MCF 10A (cell line): ENCODE measurements at regions not wholly inside any gene's neighbourhood (a gene's known extent, or its start where the extent isn't known, plus 50 kb on each side); places are given as distances from the start of the nearest gene placed in this dataset.
A peak's percentile ranks its signal among the peaks of the same experiment; 100 is the strongest.
"Not testable (repeated sequence)": the region's sequence is repeated elsewhere in the genome, so short reads cannot be mapped to it uniquely, and the experiment has no call there.

Experiments used
- BruUV-seq: library from RNA; stranded (reverse); fragments of 400-500 nt; replicated peaks from 2 replicates; lab custom pipeline; 2021; lab: Mats Ljungman, UMichigan
- CTCF ChIA-PET: fragments of 300-600 bp; sonication (Branson Sonifier 250); formaldehyde crosslinking; extraction: SDS; loops from one replicate; lab custom pipeline; 2021; ENCODE audit warnings: antibody characterized with exemption, inconsistent platforms; lab: Yijun Ruan, JAX
- POLR2A ChIA-PET: fragments of 300-600, 350-650 bp; sonication (Branson Sonifier 250); formaldehyde crosslinking; extraction: SDS; loops from one replicate; lab custom pipeline; 2020; ENCODE audit warnings: antibody characterized with exemption, inconsistent platforms; lab: Yijun Ruan, JAX
- DNase-seq: peaks from one replicate; pipeline ENCODE4 v3.0.0-alpha.2; 2018; ENCODE audit not compliant: unreplicated experiment
- H3K27ac Mint-ChIP-seq: one replicate; pipeline ENCODE4 v1.8.0; 2022; ENCODE audit warnings: mild to moderate bottlenecking, low read depth, mixed read lengths; ENCODE audit not compliant: unreplicated experiment
- H3K27me3 Mint-ChIP-seq: one replicate; pipeline ENCODE4 v1.8.0; 2022; ENCODE audit warnings: mixed read lengths; ENCODE audit not compliant: insufficient read depth, unreplicated experiment
- H3K36me3 Mint-ChIP-seq: one replicate; pipeline ENCODE4 v1.8.0; 2022; ENCODE audit warnings: mild to moderate bottlenecking, moderate library complexity, mixed read lengths; ENCODE audit not compliant: insufficient read depth, unreplicated experiment
- H3K4me1 Mint-ChIP-seq: one replicate; pipeline ENCODE4 v1.8.0; 2022; ENCODE audit warnings: mixed read lengths; ENCODE audit not compliant: insufficient read depth, unreplicated experiment
- H3K4me3 Mint-ChIP-seq: one replicate; pipeline ENCODE4 v1.8.0; 2022; ENCODE audit warnings: mild to moderate bottlenecking, moderate library complexity, mixed read lengths; ENCODE audit not compliant: unreplicated experiment
- H3K9me3 Mint-ChIP-seq: one replicate; pipeline ENCODE4 v1.8.0; 2022; ENCODE audit warnings: mixed read lengths; ENCODE audit not compliant: unreplicated experiment
- intact Hi-C: fragments of 100-400 bp; cut with micrococcal nuclease; formaldehyde crosslinking; loops from 2 replicates; pipeline ENCODE4 v1.14.1; 2022
- TF ChIP-seq, protein P1 (sequence below): fragments of 200-600 bp; IDR thresholded peaks from one replicate; pipeline ENCODE4 v1.8.0; 2022; ENCODE audit warnings: antibody characterized with exemption, mild to moderate bottlenecking; ENCODE audit not compliant: unreplicated experiment

DNA sequence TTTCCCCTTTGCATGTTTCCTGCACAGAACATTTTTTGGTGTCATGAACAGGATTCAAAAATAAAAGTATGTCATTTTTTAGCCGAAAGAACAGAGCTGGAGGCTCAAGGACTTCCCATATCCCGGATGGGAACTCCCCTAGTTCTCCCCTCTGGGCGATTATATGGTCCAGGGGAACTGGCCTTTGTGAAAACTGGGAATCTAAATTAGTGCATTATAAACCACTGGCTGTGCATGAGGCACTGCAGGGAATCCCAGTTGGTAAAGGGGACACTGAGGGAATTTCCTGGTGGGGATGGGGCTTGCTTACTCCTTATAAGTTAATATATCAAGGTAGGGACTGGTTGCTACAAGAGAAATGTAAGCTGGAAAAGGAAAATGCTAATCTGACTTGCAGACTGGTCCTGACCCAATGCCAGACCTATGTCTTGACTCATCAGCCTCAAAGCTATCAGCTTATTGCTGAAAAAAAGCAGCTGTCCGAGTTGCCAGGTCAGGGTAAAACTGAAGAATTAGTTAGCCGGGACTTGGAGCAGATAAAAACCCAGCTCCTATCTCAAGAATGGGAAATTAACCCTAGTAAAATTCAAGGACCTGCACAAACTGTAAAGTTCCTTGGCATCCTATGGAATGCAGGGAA is 122.6 kb downstream of the FCRL5 start:
- H3K4me1 Mint-ChIP-seq: peaks cover 12% of the 10 kb centered on the region
- no peaks in the 10 kb centered on the region for H3K27me3 Mint-ChIP-seq
- no peak overlapping the region for H3K27ac Mint-ChIP-seq
- no peak overlapping the region for H3K4me3 Mint-ChIP-seq
- DNase-seq: peak; percentile 10
- H3K9me3 Mint-ChIP-seq: no peaks in the 10 kb centered on the region
- intact Hi-C loops: no loop called here
- TF ChIP-seq, protein P1, sequence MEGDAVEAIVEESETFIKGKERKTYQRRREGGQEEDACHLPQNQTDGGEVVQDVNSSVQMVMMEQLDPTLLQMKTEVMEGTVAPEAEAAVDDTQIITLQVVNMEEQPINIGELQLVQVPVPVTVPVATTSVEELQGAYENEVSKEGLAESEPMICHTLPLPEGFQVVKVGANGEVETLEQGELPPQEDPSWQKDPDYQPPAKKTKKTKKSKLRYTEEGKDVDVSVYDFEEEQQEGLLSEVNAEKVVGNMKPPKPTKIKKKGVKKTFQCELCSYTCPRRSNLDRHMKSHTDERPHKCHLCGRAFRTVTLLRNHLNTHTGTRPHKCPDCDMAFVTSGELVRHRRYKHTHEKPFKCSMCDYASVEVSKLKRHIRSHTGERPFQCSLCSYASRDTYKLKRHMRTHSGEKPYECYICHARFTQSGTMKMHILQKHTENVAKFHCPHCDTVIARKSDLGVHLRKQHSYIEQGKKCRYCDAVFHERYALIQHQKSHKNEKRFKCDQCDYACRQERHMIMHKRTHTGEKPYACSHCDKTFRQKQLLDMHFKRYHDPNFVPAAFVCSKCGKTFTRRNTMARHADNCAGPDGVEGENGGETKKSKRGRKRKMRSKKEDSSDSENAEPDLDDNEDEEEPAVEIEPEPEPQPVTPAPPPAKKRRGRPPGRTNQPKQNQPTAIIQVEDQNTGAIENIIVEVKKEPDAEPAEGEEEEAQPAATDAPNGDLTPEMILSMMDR: no peak
- ChIA-PET CTCF (interaction anchor here (0.5 to 1.5 kb wide), 3 partner anchors 13 to 343 kb away, joined by 3 read pairs; no protein-coding TSS in a partner anchor), POLR2A (no interaction called here)
- no TSS peak for BruUV-seq
- H3K36me3 Mint-ChIP-seq: no peaks in the 10 kb centered on the region

DNA sequence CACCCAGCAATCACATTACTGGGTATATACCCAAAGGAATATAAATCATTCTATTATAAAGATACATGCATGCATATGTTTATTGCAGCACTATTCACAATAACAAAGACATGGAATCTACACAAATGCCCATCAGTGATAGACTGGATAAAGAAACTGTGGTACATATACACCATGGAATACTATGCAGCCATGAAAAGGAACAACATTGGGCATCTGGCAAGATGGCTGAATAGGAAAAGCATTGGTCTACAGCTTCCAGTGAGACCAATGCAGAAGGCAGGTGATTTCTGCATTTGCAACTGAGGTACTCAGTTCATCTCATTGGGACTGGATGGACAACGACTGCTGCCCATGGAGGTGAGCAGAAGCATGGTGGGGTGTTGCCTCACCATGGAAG is 128.6 kb downstream of the FCRL5 start:
- H3K4me3 Mint-ChIP-seq, BruUV-seq, H3K4me1 Mint-ChIP-seq, DNase-seq, H3K27me3 Mint-ChIP-seq, intact Hi-C loops, POLR2A ChIA-PET, H3K27ac Mint-ChIP-seq, H3K9me3 Mint-ChIP-seq, H3K36me3 Mint-ChIP-seq: not testable (repeated sequence)
- CTCF ChIA-PET: interaction anchor here (0.6 to 1.2 kb wide), 4 partner anchors 53 to 569 kb away, joined by 3 read pairs; no protein-coding TSS in a partner anchor

DNA sequence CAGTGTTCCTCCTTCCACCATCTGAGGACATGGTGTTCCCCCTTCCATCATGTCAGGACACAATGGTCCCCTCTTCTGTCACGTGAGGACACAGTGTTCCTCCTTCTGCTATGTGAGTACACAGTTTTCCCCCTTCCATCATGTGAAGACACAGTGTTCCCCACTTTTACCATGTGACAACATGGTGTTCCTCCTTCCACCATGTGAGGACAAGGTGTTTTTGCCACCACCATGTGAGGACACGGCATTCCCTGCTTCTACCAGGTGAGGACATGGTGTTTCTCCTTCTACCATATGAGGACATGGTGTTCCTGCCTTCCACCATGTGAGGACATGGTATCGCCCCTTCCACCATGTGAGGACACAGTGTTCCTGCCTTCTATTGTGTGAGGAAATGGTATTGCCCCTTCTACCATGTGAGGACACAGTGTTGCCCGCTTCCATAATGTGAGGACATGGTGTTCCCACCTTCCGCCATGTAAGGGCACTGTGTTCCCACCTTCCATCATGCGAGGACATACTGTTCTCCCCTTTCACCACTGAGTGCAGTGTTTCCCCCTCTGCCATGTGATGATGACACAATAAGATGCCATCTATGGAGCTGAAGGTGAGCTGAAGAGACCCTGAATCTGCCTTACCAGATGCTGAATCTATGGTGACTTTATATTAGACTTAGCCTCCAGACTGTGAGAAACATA is 132.3 kb downstream of the FCRL5 start:
- Mint-ChIP-seq H3K36me3 (no peaks in the 10 kb centered on the region), H3K4me3 (no peak overlapping the region), H3K9me3 (no peaks in the 10 kb centered on the region), H3K27me3 (no peaks in the 10 kb centered on the region), H3K27ac (no peak overlapping the region), H3K4me1 (peaks cover 16% of the 10 kb centered on the region)
- POLR2A ChIA-PET: no interaction called here
- no peak for DNase-seq
- CTCF ChIA-PET: interaction anchor here (1.0 kb wide), 1 partner anchor 76 kb away, joined by 4 read pairs; no protein-coding TSS in a partner anchor
- TF ChIP-seq, protein P1: no peak
- BruUV-seq: no TSS peak
- intact Hi-C loops: no loop called here

DNA sequence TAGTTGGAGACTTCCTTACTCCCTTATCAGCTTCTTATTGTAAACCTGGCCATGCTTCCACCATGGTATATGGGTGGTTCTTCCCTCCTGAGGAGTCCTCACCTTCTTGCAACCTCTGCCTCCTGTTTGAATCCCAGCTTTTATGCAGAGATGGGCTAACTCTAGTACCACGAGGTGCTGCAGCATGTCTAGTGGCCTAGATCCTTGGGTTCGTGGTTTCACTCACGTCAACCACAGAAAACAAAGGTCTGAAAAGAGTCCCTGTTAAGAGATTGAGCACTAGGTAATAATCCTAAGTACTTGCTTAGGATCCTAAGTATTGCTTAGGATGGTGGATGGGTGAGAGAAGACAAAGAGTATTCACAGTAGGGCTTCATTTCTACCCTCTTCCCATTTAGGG is 133.7 kb downstream of the FCRL5 start:
- intact Hi-C loops: no loop called here
- no peak for DNase-seq
- Mint-ChIP-seq H3K36me3 (no peaks in the 10 kb centered on the region), H3K4me3 (no peak overlapping the region), H3K4me1 (peaks cover 19% of the 10 kb centered on the region), H3K9me3 (no peaks in the 10 kb centered on the region), H3K27ac (no peak overlapping the region), H3K27me3 (no peaks in the 10 kb centered on the region)
- CTCF ChIA-PET: interaction anchor here (0.6 to 1.7 kb wide), 2 partner anchors 41 to 77 kb away, joined by 3 to 4 read pairs; no protein-coding TSS in a partner anchor
- no TSS peak for BruUV-seq
- TF ChIP-seq, protein P1: no peak
- POLR2A ChIA-PET: no interaction called here
